ENCODE measurements at regions not wholly inside any gene's neighbourhood (a gene's known extent, or its start where the extent isn't known, plus 50 kb on each side); places are given as distances from the start of the nearest gene placed in this dataset.

DNA sequence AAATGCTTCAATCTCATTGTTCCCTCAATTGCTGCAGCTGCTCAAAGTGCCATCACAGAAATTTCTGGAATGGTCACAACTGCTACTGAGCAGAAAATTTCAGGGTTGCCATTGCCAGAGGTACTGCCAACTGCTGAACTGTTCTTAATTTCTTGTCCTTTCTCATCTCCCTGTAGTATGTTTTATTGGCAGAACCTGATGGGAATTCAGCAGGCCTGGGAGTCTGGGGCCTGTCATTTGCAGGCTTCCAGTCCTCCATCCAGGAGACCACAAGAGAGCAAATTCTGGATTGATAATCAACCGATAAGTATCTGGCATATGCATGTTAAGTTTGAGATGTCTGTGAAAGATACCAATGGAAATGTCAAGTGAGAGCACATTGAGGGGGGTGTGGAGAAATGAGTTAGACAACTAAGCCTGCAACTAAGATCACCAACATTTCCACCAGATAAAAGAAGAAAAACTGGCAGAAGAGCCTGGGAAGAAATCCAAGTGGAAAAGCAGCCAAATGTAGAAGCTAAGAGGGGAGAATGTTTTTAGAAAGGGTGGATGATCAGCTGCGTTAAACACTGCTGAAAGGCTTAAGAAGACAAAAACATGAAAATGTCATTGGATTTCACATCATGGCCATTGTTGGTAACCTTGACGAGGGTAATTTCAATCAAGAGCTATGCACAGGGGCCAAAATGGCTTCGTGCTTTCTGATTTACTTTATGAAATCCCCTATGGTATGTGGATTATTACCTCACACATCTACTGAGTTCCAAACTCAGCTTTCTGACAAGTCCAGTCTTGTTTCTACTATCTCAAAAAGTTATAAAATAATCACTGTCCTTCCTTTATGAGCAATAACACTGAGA is 648.1 kb downstream of the PLPP3 start:
- DNase-seq (ENCODE audit: low spot score), result no peak

DNA sequence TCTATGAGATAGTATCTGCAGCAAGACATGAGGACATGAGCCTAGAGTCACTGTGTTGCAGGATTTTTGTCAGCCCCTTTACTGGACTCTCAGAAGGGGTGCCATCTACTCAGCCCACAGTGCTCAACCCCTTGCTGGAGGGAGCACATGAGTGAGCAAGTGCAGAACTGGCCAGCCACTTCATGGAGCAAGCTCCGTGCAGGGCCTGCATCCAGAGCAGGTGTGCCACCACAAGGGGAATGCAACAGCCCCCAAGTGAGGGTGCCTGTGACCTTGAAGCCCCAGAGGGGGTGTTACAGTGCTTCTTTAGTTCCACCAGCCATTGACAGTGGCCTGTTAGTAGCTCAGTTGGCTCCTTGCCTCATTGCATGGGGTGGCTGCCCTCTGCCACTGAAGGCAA is 649.7 kb downstream of the PLPP3 start:
- DNase-seq (ENCODE audit: low spot score), result no peak

DNA sequence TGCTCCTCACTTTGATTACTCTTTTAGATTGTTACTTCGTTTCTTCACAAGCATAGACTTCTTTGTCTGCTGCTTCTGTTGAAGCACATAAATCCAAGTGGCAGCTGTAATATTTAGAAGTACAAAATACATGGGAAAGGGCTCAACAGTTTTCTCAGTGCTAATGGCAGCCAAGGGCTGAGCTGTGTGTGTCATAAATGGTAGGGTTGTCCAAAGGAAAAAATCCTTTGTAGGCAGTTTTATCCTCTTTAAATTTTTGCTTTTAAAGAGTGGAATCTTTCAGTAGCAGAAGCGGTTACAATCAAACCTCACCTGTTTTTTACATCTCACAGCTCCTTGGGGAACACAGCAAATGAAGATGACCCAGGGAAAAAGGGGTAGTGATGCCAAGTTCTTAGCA is 650.8 kb downstream of the PLPP3 start:
- no peak for DNase-seq (ENCODE audit: low spot score)

DNA sequence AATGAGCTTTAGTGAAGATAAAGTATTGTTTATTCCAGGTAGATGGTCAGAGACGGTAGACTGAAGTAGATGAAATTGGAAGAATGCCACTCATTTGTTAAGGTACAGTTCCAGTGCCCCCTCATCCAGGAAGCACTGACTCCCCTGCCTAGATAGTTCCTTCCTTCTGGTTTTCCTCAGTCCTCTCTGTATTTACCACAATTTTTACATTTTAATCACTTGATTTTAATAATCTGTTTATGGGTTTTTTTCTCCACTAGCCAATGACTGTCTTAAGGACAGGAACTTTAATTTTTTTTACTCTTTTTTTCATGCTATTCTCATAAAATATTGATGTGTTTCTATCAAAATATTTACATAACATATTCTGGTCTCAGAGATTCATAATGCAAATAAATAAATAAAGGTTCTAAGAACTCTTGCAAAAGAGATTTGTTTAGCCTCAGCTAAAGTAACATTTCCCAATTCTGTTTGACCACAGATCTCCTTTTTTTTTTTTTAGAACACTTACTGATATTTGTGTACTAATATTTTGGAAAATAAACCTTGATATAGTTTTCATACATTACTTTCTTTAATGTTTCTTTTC is 651.6 kb downstream of the PLPP3 start:
- no peak for DNase-seq (ENCODE audit: low spot score)

DNA sequence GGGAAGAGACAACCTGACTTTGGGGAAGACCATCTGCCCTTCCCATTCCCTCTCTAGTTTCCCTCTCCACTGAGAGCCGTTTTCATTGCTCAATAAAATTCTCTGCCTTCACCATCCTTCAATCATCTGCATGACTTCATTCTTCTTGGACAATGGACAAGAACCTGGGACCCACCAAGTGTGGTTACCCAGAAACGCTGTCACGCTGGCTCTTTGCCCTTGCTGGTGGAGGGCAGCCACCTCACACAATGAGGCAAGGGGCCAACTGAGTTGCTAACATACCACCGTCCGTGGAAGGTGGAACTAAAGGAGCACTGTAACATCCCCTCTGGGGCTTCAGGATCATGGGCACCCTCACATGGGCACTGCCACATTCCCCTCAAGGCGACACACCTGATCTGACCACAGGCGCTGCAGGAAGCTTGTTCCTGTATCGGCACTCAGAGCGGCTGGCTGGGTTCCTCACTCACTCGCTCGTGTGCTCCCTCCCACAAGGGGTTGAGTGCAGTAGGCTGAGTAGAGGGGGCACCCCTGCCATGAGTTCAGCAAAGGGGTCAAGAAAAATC is 652.4 kb downstream of the PLPP3 start:
- DNase-seq (ENCODE audit: low spot score), result no peak

DNA sequence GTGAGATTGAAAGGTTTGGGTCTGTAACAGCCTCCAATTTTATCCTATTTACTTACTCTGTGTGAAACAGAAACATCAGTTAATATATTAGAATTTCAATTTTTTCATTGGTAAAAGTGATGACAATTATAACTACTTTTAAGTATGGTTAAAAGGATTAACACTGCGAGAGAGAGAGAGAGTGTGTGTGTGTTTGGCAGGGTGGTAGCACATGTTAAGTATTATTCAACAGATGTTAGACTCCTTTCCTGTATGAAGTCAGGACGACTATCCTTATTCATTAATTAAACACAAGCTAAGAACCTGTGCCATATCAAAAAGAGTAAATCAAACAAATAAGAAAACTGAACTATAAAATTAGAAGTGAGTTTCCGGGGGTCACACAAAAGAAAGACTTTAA is 662.5 kb downstream of the PLPP3 start:
- DNase-seq (ENCODE audit: low spot score), result no peak

DNA sequence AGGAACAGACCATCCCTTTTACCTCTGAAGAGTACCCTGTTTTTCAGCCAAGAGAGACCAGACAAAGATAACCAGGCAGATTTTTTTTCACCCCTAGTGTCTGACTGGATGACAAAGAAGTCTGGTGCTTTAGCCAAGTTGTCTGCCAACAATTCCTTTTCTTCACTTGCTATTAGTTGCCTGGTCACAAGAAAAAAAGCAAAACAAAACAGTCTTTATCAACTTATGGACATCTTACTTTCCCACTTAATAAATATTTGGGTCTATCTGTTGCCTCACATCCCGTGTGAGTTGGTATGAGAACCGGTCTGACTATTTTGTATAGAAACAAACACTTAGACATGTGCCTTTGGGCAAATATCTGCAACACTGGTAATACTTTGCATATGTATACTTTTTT is 662.9 kb downstream of the PLPP3 start:
- DNase-seq (ENCODE audit: low spot score), result peak; percentile 45

DNA sequence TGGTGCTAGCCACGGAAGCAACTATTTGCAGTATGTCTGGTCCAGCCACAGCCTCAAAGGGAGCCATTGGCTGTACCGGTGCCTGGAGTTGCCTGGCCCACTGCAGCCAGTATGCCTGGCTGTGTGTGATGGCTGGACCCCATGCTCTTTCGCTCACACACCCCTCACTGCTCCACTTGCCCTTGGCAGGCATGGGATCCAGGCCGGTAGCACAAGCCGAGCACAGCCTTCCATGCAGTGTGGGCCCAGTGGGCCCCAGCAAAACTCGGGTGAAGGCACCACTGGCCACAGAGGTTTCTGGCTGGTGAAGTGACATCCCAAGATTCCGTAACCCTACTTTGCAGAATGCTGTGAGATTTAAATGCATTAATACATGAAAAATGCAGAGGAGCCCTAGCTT is 665.8 kb downstream of the PLPP3 start:
- DNase-seq (ENCODE audit: low spot score), result no peak

DNA sequence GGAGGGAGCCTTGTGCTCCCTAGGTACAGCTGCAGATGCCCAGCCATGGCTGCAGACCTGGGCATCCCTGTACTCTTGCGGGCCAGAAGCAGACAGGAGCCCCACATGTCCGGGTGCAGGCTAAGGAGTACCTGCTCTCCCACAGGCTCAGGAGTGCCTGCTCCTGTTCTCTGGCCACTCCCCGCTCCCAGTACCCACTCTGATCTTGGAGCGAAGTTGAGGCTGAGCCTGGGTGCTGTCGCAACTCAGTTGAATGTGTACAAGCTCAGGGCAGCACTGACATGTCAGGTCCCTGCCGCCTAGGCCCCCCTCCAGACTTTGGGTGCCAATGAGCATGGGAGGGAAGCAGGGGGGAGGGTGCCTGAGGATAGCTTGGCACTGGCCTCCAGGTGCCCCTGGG is 666.9 kb downstream of the PLPP3 start:
- DNase-seq (ENCODE audit: low spot score), result no peak

- DNase-seq (ENCODE audit: low spot score), result no peak
Measured at GRCh38 chr1:55904541-55904940, 674.8 kb downstream of the PLPP3 start.

DNA sequence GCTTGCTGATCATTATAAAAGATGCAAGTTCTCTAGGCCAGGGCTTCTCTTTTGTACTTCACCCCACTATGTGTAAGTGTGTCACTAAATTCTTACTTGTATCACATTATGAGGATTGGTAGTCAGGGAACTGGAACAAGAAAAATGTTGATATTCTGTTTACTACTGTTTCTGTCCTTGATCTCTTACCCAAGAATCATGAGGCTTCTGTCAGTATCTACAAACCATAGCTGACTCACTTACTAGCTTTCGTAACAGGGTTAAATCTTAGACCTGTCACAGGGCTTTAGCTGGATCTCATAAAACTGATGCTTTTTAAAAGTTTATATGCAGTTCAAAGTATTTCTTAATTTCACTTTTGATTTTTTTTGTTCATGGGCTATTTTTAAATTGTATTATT is 681.2 kb downstream of the PLPP3 start:
- DNase-seq (ENCODE audit: low spot score), result peak; percentile 76

GRCh38 chr1:55896210-55896609 is 681.0 kb upstream of the USP24 start:
- no peak for DNase-seq (ENCODE audit: low spot score)

DNA sequence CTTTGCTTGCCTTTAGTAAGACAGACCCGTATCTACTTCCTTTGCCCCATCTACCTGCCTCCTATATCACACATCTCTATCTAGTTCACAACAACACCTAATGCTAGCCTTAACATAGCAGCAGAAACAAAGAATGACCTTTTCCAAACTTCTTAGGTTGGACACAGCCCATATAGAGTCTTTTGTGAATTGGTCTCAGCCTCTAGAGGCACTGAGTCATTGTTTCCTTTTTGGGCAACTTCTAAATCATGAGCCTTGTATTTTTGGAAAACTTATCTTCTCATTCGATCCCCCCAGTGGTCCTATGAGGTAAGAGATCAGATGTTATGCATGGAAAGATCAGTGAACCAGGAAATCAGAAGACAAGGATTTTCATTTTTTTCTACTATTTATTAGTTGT is 679.4 kb upstream of the USP24 start:
- peak; percentile 26 for DNase-seq (ENCODE audit: low spot score)

GRCh38 chr1:55893155-55893554 is 678.0 kb upstream of the USP24 start:
- no peak for DNase-seq (ENCODE audit: low spot score)

DNA sequence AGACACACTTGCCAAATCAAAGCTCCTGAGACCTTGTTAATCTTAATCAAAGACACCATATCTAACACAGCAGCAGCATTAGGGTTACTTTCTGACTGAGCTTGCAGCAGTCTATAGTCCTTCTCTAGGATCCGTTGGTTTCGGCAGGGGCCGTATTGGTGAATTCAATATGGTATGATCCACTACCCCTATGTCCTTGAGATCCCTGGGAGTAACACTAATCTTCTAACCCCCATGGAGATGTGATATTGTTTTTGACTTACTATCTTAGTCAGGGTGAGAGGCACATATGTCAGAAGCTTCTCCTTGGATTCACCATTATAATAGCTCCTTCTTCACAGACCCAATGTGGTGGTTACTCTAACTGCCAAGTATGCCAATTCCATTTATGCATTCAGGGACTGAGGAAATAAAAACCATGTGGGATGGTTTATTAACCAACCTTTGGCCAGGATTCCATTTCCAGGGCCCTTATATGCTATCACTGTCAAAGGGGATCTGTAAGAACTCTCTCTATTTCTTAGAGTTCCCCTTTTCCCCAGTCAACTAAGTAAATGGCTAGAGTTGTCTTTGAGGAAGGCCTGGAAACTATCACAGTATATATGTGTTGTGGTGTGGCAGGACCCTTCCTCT is 673.6 kb upstream of the USP24 start:
- DNase-seq (ENCODE audit: low spot score), result no peak

DNA sequence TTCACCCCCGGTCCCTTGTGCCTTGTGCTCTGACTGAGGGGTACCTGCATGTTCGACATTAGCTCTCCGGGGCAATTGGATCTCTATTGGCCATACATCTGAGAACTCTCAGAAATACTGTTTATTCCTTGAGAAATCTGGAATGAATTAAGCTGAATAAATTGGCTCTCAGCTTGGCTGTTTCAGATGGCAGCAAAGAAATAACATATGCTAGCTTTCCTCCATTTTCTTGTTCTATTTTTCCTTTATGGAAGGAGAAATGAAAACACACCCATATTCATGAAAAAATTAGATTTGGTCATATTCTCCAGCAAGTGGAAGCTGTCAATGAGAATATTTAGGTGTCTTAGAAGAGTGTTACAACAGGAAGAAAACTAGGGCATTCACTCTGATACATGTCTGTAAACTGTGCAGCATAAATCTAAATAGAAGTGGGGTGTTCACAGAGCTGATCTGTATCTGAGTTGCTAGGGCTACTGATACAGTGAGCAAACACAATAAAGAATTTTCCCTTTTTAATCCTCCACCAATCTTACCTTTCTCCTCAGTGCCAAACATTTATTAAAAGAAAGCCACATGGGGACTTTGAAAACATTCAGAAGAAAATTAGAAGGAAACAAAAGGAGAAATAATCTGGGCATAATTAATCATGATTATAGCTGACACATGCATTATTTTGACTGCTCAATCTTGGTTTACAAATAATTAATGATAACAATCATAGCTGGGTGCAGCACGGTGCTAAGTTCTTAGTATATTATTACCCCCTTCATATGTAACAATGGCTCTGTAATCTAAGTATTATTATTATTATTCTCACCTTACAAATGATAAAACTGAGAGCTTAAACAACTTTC is 671.9 kb upstream of the USP24 start:
- DNase-seq (ENCODE audit: low spot score), result no peak

- no peak for DNase-seq (ENCODE audit: low spot score)
Measured at GRCh38 chr1:55885619-55886018, 670.5 kb upstream of the USP24 start.

DNA sequence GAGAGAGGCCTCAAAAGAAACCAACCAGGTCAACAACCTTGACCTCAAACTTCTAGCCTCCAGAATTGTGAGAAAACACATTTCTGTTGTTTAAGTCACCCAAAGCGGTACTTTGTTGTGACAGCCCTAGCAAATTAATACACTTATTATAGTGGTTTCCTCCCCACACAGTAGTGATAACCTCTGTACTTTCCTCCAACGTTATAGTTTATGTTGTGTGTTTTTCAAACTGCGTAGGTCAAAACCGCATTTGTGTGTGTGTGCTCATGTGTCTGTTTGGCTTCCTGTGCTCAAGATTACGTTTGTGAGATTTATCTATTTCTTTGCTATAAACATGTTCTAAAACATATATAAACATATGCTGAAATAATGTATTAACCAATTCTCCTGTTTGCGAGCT is 667.8 kb upstream of the USP24 start:
- no peak for DNase-seq (ENCODE audit: low spot score)

- no peak for DNase-seq (ENCODE audit: low spot score)
Measured at GRCh38 chr1:55879346-55879745, 664.2 kb upstream of the USP24 start.

- DNase-seq (ENCODE audit: low spot score), result no peak
Measured at GRCh38 chr1:55877437-55878232, 662.5 kb upstream of the USP24 start.

Data from AG08395 (cell line).